WTC11 (cell line): ENCODE measurements at regions not wholly inside any gene's neighbourhood (a gene's known extent, or its start where the extent isn't known, plus 50 kb on each side); places are given as distances from the start of the nearest gene placed in this dataset.

Source experiments
- ATF1 ChIP-seq: sonication (generic); formaldehyde crosslinking; IDR thresholded peaks from 2 replicates; pipeline ENCODE4 v1.8.1; 2023; ENCODE audit warnings: mild to moderate bottlenecking, moderate library complexity, missing genetic modification reagents
- CTCF ChIP-seq: fragments of 200-600 bp; IDR thresholded peaks from 2 replicates; pipeline ENCODE4 v1.8.0; 2022; ENCODE audit warnings: antibody characterized with exemption
- ETV6 ChIP-seq: sonication (generic); formaldehyde crosslinking; IDR thresholded peaks from 2 replicates; pipeline ENCODE4 v1.8.1; 2022; ENCODE audit warnings: mild to moderate bottlenecking, missing genetic modification reagents
- MYBL2 ChIP-seq: sonication (generic); formaldehyde crosslinking; IDR thresholded peaks from 2 replicates; pipeline ENCODE4 v1.8.1; 2023; ENCODE audit warnings: mild to moderate bottlenecking, moderate library complexity, missing genetic modification reagents
- NR3C1 ChIP-seq: sonication (generic); formaldehyde crosslinking; conservative IDR thresholded peaks from 2 replicates; pipeline ENCODE4 v1.8.1; 2023; ENCODE audit warnings: low read depth, mild to moderate bottlenecking, missing genetic modification reagents
- RELA ChIP-seq: sonication (generic); formaldehyde crosslinking; IDR thresholded peaks from 2 replicates; pipeline ENCODE4 v1.8.1; 2022; ENCODE audit warnings: missing genetic modification reagents, mild to moderate bottlenecking, borderline replicate concordance
- SP1 ChIP-seq: sonication (generic); formaldehyde crosslinking; conservative IDR thresholded peaks from 2 replicates; pipeline ENCODE4 v1.8.1; 2022; ENCODE audit warnings: missing genetic modification reagents
- ZNF219 ChIP-seq: sonication (generic); formaldehyde crosslinking; IDR thresholded peaks from 2 replicates; pipeline ENCODE4 v1.8.0; 2023; ENCODE audit warnings: missing genetic modification reagents, mild to moderate bottlenecking, borderline replicate concordance
- ZNF317 ChIP-seq: sonication (generic); formaldehyde crosslinking; IDR thresholded peaks from 2 replicates; pipeline ENCODE4 v1.8.1; 2023; ENCODE audit warnings: low read depth, mild to moderate bottlenecking, moderate library complexity, missing genetic modification reagents, borderline replicate concordance

GRCh38 chr18:11339188-11339775 is 189.9 kb upstream of the PIEZO2 start:
- TF ChIP-seq CTCF (no peak), NR3C1 (no peak), ZNF317 (CRISPR knock-in tag) (no peak), ZNF219 (CRISPR knock-in tag) (no peak), ATF1 (CRISPR knock-in tag) (no peak), RELA (no peak), SP1 (CRISPR knock-in tag) (no peak), ETV6 (no peak), MYBL2 (CRISPR knock-in tag) (no peak)
